ENCODE measurements at regions not wholly inside any gene's neighbourhood (a gene's known extent, or its start where the extent isn't known, plus 50 kb on each side); places are given as distances from the start of the nearest gene placed in this dataset.
"Not testable (repeated sequence)": the region's sequence is repeated elsewhere in the genome, so short reads cannot be mapped to it uniquely, and the experiment has no call there.

GRCh38 chr2:183543731-183544130, 419.5 kb downstream of the NUP35 start:
- no TSS peak for BruUV-seq (replicated peaks)
- H3K4me3 ChIP-seq (replicated peaks in 1 of 3; ENCODE audit: insufficient read depth in 1 of 3, low read depth in 1 of 3, low read length in 3 of 3), result no peak overlapping the region
- no peaks in the 10 kb centered on the region for H4K20me1 ChIP-seq (replicated peaks; ENCODE audit: control insufficient read depth, extremely low read depth, insufficient read depth, low read length)
- H3K9me3 ChIP-seq (replicated peaks; ENCODE audit: control insufficient read depth, insufficient read depth, low read length), result no peaks in the 10 kb centered on the region
- ChIA-PET CTCF (no interaction called here), POLR2A (no interaction called here)
- no peak overlapping the region for H3K4me2 ChIP-seq (ENCODE audit: insufficient read depth, low read length)
- H3K4me1 ChIP-seq (ENCODE audit: control insufficient read depth, extremely low read depth, insufficient read depth, low read length), result no peaks in the 10 kb centered on the region
- TF ChIP-seq POLR2A (IDR thresholded peaks at IDR 0.05; ENCODE audit: low read depth, low read length), result no peak
- no peak for TF ChIP-seq POLR2AphosphoS5 (IDR thresholded peaks at IDR 0.05; ENCODE audit: insufficient read depth, low read depth, low read length)
- no peak for TF ChIP-seq CTCF (IDR thresholded peaks at IDR 0.05; ENCODE audit: extremely low read depth in 1 of 2, insufficient read depth in 1 of 2, low read depth in 1 of 2, low read length in 2 of 2)
- no peak for TF ChIP-seq GATA2 (IDR thresholded peaks at IDR 0.05; ENCODE audit: insufficient read depth, insufficient read length, low read depth, low read length)
- no peak overlapping the region for H3K9ac ChIP-seq (replicated peaks; ENCODE audit: extremely low read depth, insufficient read depth, low read length)
- intact Hi-C loops (cut with micrococcal nuclease), result no loop called here
- no peak overlapping the region for H2AFZ ChIP-seq (ENCODE audit: low read depth, low read length)
- H3K27me3 ChIP-seq (ENCODE audit: control insufficient read depth in 2 of 2, insufficient read depth in 2 of 2, low read length in 2 of 2), result no peaks in the 10 kb centered on the region
- FAIRE-seq (no peak), DNase-seq (ENCODE audit: low read depth, low spot score) (no peak)
- no peak overlapping the region for H3K27ac ChIP-seq (ENCODE audit: insufficient read depth, low read depth, low read length)
- dilution Hi-C loops (cut with MboI; ENCODE audit: extremely low pct_ligation_motif_present, low sequenced_read_pairs), result no loop called here
- no peaks in the 10 kb centered on the region for H3K79me2 ChIP-seq (ENCODE audit: control insufficient read depth, insufficient read depth, low read length)
- no peaks in the 10 kb centered on the region for H3K36me3 ChIP-seq (ENCODE audit: control insufficient read depth in 2 of 2, extremely low read depth in 1 of 2, insufficient read depth in 2 of 2, low read length in 2 of 2)
- H3K9me1 ChIP-seq (replicated peaks; ENCODE audit: control insufficient read depth, extremely low read depth, insufficient read depth, low read length), result no peaks in the 10 kb centered on the region

- CTCF ChIA-PET; H3K79me2 ChIP-seq (ENCODE audit: control insufficient read depth, insufficient read depth, low read length); H3K27me3 ChIP-seq (ENCODE audit: control insufficient read depth in 2 of 2, insufficient read depth in 2 of 2, low read length in 2 of 2); H3K9me1 ChIP-seq (replicated peaks; ENCODE audit: control insufficient read depth, extremely low read depth, insufficient read depth, low read length); H3K36me3 ChIP-seq (ENCODE audit: control insufficient read depth in 2 of 2, extremely low read depth in 1 of 2, insufficient read depth in 2 of 2, low read length in 2 of 2); H2AFZ ChIP-seq (ENCODE audit: low read depth, low read length); H3K9ac ChIP-seq (replicated peaks; ENCODE audit: extremely low read depth, insufficient read depth, low read length); H3K4me3 ChIP-seq (replicated peaks in 1 of 3; ENCODE audit: insufficient read depth in 1 of 3, low read depth in 1 of 3, low read length in 3 of 3); DNase-seq (ENCODE audit: low read depth, low spot score); intact Hi-C loops (cut with micrococcal nuclease); POLR2A ChIA-PET; H3K9me3 ChIP-seq (replicated peaks; ENCODE audit: control insufficient read depth, insufficient read depth, low read length); BruUV-seq (replicated peaks); H3K27ac ChIP-seq (ENCODE audit: insufficient read depth, low read depth, low read length); FAIRE-seq; H3K4me2 ChIP-seq (ENCODE audit: insufficient read depth, low read length); H4K20me1 ChIP-seq (replicated peaks; ENCODE audit: control insufficient read depth, extremely low read depth, insufficient read depth, low read length); H3K4me1 ChIP-seq (ENCODE audit: control insufficient read depth, extremely low read depth, insufficient read depth, low read length); dilution Hi-C loops (cut with MboI; ENCODE audit: extremely low pct_ligation_motif_present, low sequenced_read_pairs): not testable (repeated sequence)
Observed at GRCh38 chr2:183546560-183547350, 422.5 kb downstream of the NUP35 start.

Measured in endothelial cell of umbilical vein (primary cell).